ENCODE measurements at regions not wholly inside any gene's neighbourhood (a gene's known extent, or its start where the extent isn't known, plus 50 kb on each side); places are given as distances from the start of the nearest gene placed in this dataset.

DNA sequence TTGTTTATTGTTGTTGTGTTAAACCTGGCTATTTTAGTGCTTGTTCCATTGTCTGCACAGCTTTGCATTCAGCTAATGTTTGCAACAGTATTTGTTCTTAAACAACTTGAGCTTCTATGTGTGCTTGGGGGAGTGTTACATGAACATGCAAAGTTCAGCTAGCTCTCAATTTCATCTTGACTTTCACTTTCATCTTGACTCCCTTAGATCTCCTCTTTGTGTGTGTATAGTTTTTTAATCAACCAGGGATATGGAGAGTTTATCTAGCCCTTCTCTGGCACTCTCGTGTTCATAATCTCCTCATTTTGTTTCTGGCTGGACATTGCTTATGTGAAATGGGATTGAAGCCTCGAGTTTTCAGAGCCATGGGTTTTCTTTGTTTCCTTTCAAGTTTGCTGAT is 212.4 kb upstream of the ZBTB20 start:
- no peaks in the 10 kb centered on the region for H3K4me1 ChIP-seq (ENCODE audit: control insufficient read depth in 2 of 3, insufficient read depth in 2 of 3, low read depth in 1 of 3, low read length in 3 of 3)
- H3K9me3 ChIP-seq (ENCODE audit: control insufficient read depth in 2 of 3, insufficient read depth in 1 of 3, low read length in 3 of 3): no peaks in the 10 kb centered on the region
- DNase-seq (no peak), FAIRE-seq (no peak)
- TF ChIP-seq, protein P1, sequence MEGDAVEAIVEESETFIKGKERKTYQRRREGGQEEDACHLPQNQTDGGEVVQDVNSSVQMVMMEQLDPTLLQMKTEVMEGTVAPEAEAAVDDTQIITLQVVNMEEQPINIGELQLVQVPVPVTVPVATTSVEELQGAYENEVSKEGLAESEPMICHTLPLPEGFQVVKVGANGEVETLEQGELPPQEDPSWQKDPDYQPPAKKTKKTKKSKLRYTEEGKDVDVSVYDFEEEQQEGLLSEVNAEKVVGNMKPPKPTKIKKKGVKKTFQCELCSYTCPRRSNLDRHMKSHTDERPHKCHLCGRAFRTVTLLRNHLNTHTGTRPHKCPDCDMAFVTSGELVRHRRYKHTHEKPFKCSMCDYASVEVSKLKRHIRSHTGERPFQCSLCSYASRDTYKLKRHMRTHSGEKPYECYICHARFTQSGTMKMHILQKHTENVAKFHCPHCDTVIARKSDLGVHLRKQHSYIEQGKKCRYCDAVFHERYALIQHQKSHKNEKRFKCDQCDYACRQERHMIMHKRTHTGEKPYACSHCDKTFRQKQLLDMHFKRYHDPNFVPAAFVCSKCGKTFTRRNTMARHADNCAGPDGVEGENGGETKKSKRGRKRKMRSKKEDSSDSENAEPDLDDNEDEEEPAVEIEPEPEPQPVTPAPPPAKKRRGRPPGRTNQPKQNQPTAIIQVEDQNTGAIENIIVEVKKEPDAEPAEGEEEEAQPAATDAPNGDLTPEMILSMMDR (IDR thresholded peaks at IDR 0.05; ENCODE audit: borderline replicate concordance, extremely low read depth, insufficient read depth): no peak
- H3K4me3 ChIP-seq (ENCODE audit: low read length in 3 of 3): no peak overlapping the region
- intact Hi-C loops (cut with DNase I): no loop called here
- no peaks in the 10 kb centered on the region for H3K27me3 ChIP-seq (ENCODE audit: control insufficient read depth, insufficient read depth, low read length)
- no peak overlapping the region for H3K27ac ChIP-seq (ENCODE audit: low read depth in 2 of 2, low read length in 2 of 2)
- no peak overlapping the region for H3K9ac ChIP-seq (ENCODE audit: low read length in 3 of 3)
- no peaks in the 10 kb centered on the region for H3K36me3 ChIP-seq (ENCODE audit: control insufficient read depth in 2 of 3, insufficient read depth in 3 of 3, low read length in 3 of 3)

DNA sequence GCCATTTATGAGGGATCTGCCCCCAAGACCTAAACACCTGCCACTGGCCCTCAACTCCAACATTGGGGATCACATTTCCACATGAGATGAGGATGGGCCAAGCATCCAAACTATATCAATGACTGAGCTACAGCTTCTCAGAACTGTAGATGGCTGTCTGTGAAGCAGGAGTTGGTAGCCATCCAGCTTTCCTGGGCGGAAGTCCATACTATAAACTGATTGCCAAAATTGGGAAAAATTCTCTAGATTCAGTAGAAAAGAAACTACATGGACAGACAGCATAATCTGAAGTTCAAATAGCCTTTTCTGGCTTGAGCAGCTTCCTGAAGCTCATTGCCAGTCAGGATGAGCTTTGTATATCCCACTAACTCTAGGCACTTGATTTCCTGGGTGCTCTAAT is 214.7 kb upstream of the ZBTB20 start:
- intact Hi-C loops (cut with DNase I): no loop called here
- Histone ChIP-seq H3K4me3 (ENCODE audit: low read length in 3 of 3) (no peak overlapping the region), H3K9me3 (ENCODE audit: control insufficient read depth in 2 of 3, insufficient read depth in 1 of 3, low read length in 3 of 3) (no peaks in the 10 kb centered on the region), H3K9ac (ENCODE audit: low read length in 3 of 3) (no peak overlapping the region), H3K27ac (ENCODE audit: low read depth in 2 of 2, low read length in 2 of 2) (no peak overlapping the region), H3K4me1 (ENCODE audit: control insufficient read depth in 2 of 3, insufficient read depth in 2 of 3, low read depth in 1 of 3, low read length in 3 of 3) (no peaks in the 10 kb centered on the region), H3K36me3 (ENCODE audit: control insufficient read depth in 2 of 3, insufficient read depth in 3 of 3, low read length in 3 of 3) (no peaks in the 10 kb centered on the region), H3K27me3 (ENCODE audit: control insufficient read depth, insufficient read depth, low read length) (no peaks in the 10 kb centered on the region)
- FAIRE-seq: no peak
- no peak for DNase-seq
- TF ChIP-seq, protein P1 (IDR thresholded peaks at IDR 0.05; ENCODE audit: borderline replicate concordance, extremely low read depth, insufficient read depth): no peak

DNA sequence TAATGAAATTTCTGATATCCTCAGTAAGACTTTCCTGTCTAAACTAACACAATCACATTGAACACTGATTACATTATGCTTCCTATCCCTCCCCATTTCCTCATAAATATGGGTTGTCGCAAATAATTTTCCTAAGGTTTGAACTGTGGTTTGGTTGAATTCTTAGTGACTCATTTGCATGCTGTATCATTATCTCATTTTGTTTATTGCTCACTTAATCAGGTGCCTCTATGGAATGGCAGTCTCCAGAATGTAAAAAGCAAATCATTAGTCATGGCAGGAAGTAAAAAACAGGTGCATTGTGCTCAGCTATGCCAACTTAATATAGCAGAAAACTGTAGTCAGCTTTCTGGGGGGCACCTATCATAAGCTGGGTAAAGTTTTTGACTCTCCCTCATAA is 216.0 kb upstream of the ZBTB20 start:
- FAIRE-seq (no peak), DNase-seq (no peak)
- H3K4me3 ChIP-seq (ENCODE audit: low read length in 3 of 3): no peak overlapping the region
- H3K36me3 ChIP-seq (ENCODE audit: control insufficient read depth in 2 of 3, insufficient read depth in 3 of 3, low read length in 3 of 3): no peaks in the 10 kb centered on the region
- no peaks in the 10 kb centered on the region for H3K9me3 ChIP-seq (ENCODE audit: control insufficient read depth in 2 of 3, insufficient read depth in 1 of 3, low read length in 3 of 3)
- intact Hi-C loops (cut with DNase I): no loop called here
- TF ChIP-seq, protein P1 (IDR thresholded peaks at IDR 0.05; ENCODE audit: borderline replicate concordance, extremely low read depth, insufficient read depth): no peak
- H3K27me3 ChIP-seq (ENCODE audit: control insufficient read depth, insufficient read depth, low read length): no peaks in the 10 kb centered on the region
- no peaks in the 10 kb centered on the region for H3K4me1 ChIP-seq (ENCODE audit: control insufficient read depth in 2 of 3, insufficient read depth in 2 of 3, low read depth in 1 of 3, low read length in 3 of 3)
- no peak overlapping the region for H3K27ac ChIP-seq (ENCODE audit: low read depth in 2 of 2, low read length in 2 of 2)
- no peak overlapping the region for H3K9ac ChIP-seq (ENCODE audit: low read length in 3 of 3)

DNA sequence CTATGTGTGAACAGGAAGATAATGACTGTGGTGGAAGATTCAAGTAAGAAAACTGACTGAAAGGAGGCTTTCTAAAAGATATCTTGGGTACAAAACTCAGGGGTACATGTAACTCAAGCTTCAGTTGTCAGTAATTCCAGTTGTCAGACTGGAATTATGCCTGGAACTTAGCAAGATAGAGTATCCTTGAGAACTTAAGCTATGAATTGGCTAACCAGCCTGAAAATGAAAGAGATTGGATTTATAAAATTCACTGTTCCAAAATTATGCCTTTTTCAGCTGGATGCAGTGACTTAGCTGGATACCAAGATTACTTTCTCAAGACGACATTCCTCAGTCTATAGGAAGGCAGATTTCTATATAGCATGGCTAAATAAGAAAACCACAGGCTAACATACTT is 221.9 kb upstream of the ZBTB20 start:
- DNase-seq (no peak), FAIRE-seq (no peak)
- H3K4me1 ChIP-seq (ENCODE audit: control insufficient read depth in 2 of 3, insufficient read depth in 2 of 3, low read depth in 1 of 3, low read length in 3 of 3): no peaks in the 10 kb centered on the region
- H3K27me3 ChIP-seq (ENCODE audit: control insufficient read depth, insufficient read depth, low read length): no peaks in the 10 kb centered on the region
- intact Hi-C loops (cut with DNase I): no loop called here
- no peak overlapping the region for H3K27ac ChIP-seq (ENCODE audit: low read depth in 2 of 2, low read length in 2 of 2)
- no peaks in the 10 kb centered on the region for H3K36me3 ChIP-seq (ENCODE audit: control insufficient read depth in 2 of 3, insufficient read depth in 3 of 3, low read length in 3 of 3)
- no peak overlapping the region for H3K9ac ChIP-seq (ENCODE audit: low read length in 3 of 3)
- no peaks in the 10 kb centered on the region for H3K9me3 ChIP-seq (ENCODE audit: control insufficient read depth in 2 of 3, insufficient read depth in 1 of 3, low read length in 3 of 3)
- TF ChIP-seq, protein P1 (IDR thresholded peaks at IDR 0.05; ENCODE audit: borderline replicate concordance, extremely low read depth, insufficient read depth): no peak
- no peak overlapping the region for H3K4me3 ChIP-seq (ENCODE audit: low read length in 3 of 3)

Measured in kidney (tissue), 13 donors.